CD14-positive monocyte (primary cell): ENCODE measurements at regions not wholly inside any gene's neighbourhood (a gene's known extent, or its start where the extent isn't known, plus 50 kb on each side); places are given as distances from the start of the nearest gene placed in this dataset.

Experiments used
- DNase-seq, 3 donors: peaks; one replicate each; pipeline ENCODE4 v3.0.0-alpha.2; 2011 to 2022
- H2AFZ ChIP-seq: 2 replicates; pipeline ENCODE4 v1.6.0; 2012; ENCODE audit warnings: mild to moderate bottlenecking, low read depth, low read length, inconsistent platforms; ENCODE audit not compliant: insufficient read depth, poor library complexity, severe bottlenecking
- H3K27ac ChIP-seq, 2 donors: 1 replicate in 1 of 2; 2 replicates in 1 of 2; pipeline ENCODE4 v1.5.1; 2012 to 2013; ENCODE audit warnings: low read length in 2 of 2, control low read depth in 1 of 2, inconsistent platforms in 1 of 2, low read depth in 1 of 2, mild to moderate bottlenecking in 1 of 2
- H3K27me3 ChIP-seq, 2 donors: one replicate each; pipeline versions ENCODE4 v1.6.0 to v1.6.1; 2011 to 2013; ENCODE audit warnings: low read length in 2 of 2; ENCODE audit not compliant: control insufficient read depth in 2 of 2, insufficient read depth in 2 of 2
- H3K36me3 ChIP-seq, 2 donors: replicated peaks in 1 of 2; 1 replicate in 1 of 2; 2 replicates in 1 of 2; pipeline versions ENCODE4 v1.5.1 to v1.6.1; 2012 to 2013; ENCODE audit warnings: low read length in 2 of 2, control low read depth in 1 of 2, inconsistent platforms in 1 of 2, mild to moderate bottlenecking in 1 of 2; ENCODE audit not compliant: insufficient read depth in 2 of 2, control insufficient read depth in 1 of 2
- H3K4me1 ChIP-seq, 2 donors: 1 replicate in 1 of 2; 2 replicates in 1 of 2; pipeline versions ENCODE4 v1.5.1 to v1.6.1; 2012 to 2013; ENCODE audit warnings: low read length in 2 of 2, control low read depth in 1 of 2, inconsistent platforms in 1 of 2, mild to moderate bottlenecking in 1 of 2, moderate library complexity in 1 of 2; ENCODE audit not compliant: insufficient read depth in 2 of 2, control insufficient read depth in 1 of 2
- H3K4me2 ChIP-seq: replicated peaks from 2 replicates; pipeline ENCODE3; 2012; ENCODE audit warnings: low read length, moderate library complexity, mild to moderate bottlenecking; ENCODE audit not compliant: poor library complexity, severe bottlenecking; ENCODE audit errors: extremely low read depth
- H3K4me3 ChIP-seq, 3 experiments: fragments of 200-600 bp in 1 of 3; sonication (generic) in 1 of 3; replicated peaks in 1 of 3; 1 replicate in 2 of 3; 2 replicates in 1 of 3; pipeline ENCODE4 v1.5.1; 2011 to 2013; ENCODE audit warnings: low read length in 3 of 3, mild to moderate bottlenecking in 3 of 3, control low read depth in 2 of 3, low read depth in 2 of 3, inconsistent platforms in 1 of 3, moderate library complexity in 1 of 3
- H3K79me2 ChIP-seq: 2 replicates; pipeline ENCODE4 v1.6.0; 2012; ENCODE audit warnings: mild to moderate bottlenecking, control low read depth, inconsistent platforms, low read length, moderate library complexity; ENCODE audit not compliant: insufficient read depth
- H3K9ac ChIP-seq: 2 replicates; pipeline ENCODE4 v1.6.0; 2017; ENCODE audit warnings: low read length, mild to moderate bottlenecking; ENCODE audit not compliant: insufficient read depth, poor library complexity, severe bottlenecking
- H3K9me3 ChIP-seq, 2 donors: replicated peaks in 1 of 2; 1 replicate in 1 of 2; 2 replicates in 1 of 2; pipeline versions ENCODE4 v1.5.1 to v1.6.1; 2012 to 2013; ENCODE audit warnings: low read length in 2 of 2, control low read depth in 1 of 2; ENCODE audit not compliant: control insufficient read depth in 1 of 2, insufficient read depth in 1 of 2
- H4K20me1 ChIP-seq: 2 replicates; pipeline ENCODE4 v1.6.0; 2012; ENCODE audit warnings: mild to moderate bottlenecking, low read length, control low read depth, moderate library complexity; ENCODE audit not compliant: insufficient read depth
- H3K27ac Mint-ChIP-seq, 7 donors: one replicate each; pipeline ENCODE4 v1.8.0; 2020; ENCODE audit warnings: mild to moderate bottlenecking in 7 of 7, mixed read lengths in 7 of 7, moderate library complexity in 6 of 7, inconsistent platforms in 2 of 7
- H3K27me3 Mint-ChIP-seq, 3 donors: one replicate each; pipeline ENCODE4 v1.8.0; 2021 to 2022; ENCODE audit warnings: low read depth in 3 of 3, mild to moderate bottlenecking in 3 of 3, mixed read lengths in 3 of 3, moderate library complexity in 3 of 3, inconsistent platforms in 1 of 3
- H3K36me3 Mint-ChIP-seq, 2 donors: one replicate each; pipeline ENCODE4 v1.8.0; 2020; ENCODE audit warnings: mixed read lengths in 2 of 2, inconsistent platforms in 1 of 2, mild to moderate bottlenecking in 1 of 2
- H3K4me1 Mint-ChIP-seq: one replicate; pipeline ENCODE4 v1.8.0; 2020; ENCODE audit warnings: mild to moderate bottlenecking, mixed read lengths
- H3K4me3 Mint-ChIP-seq, 2 donors: one replicate each; pipeline ENCODE4 v1.8.0; 2020; ENCODE audit warnings: mild to moderate bottlenecking in 2 of 2, mixed read lengths in 2 of 2, moderate library complexity in 1 of 2
- H3K9me3 Mint-ChIP-seq, 7 donors: one replicate each; pipeline ENCODE4 v1.8.0; 2020 to 2022; ENCODE audit warnings: mixed read lengths in 7 of 7, mild to moderate bottlenecking in 6 of 7, moderate library complexity in 6 of 7, inconsistent platforms in 2 of 7
- WGBS: methylation state at CpG from one replicate; pipeline ENCODE4 v1.1.5; 2013; ENCODE audit warnings: missing lambda C conversion rate; ENCODE audit not compliant: insufficient coverage; 5-methylcytosine and 5-hydroxymethylcytosine counted together
- intact Hi-C, 2 donors: fragments of 100-400 bp; cut with micrococcal nuclease; formaldehyde crosslinking; loops; one replicate each; pipeline versions ENCODE4 v1.15.0 to v1.15.1; 2023
- TF ChIP-seq, protein P1 (sequence below): fragments of 200-600 bp; IDR thresholded peaks from one replicate; pipeline ENCODE4 v1.8.0; 2022; ENCODE audit warnings: antibody characterized with exemption, mild to moderate bottlenecking

DNA sequence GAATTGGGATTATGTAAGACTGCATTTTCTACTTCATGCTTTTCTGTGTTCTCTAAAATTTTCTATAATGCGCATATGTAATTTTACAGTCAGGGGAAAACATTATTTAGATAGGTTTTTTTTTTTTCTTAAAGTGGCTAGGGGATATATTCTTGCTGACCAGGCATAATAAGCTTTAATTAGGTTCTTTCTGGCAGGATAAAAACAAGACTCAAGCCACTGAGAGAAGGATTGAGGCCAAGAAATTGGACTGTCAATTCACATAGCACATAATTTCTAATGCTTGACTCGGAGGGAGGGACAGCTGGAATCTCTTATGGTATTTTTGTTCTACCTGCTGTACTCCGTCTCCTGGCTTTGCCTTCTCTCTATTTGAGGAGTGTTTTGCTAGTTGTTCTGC is 119.8 kb upstream of the NPVF start:
- H2AFZ ChIP-seq, result no peak overlapping the region
- Mint-ChIP-seq H3K27ac (no peak overlapping the region), H3K27me3 (peaks cover 4 to 6% (median 5%) of the 10 kb centered on the region in 3 donors), H3K36me3 (no peaks in the 10 kb centered on the region), H3K4me1 (peaks cover 7% of the 10 kb centered on the region), H3K9me3 (peaks cover 0 to 3% (median 1%) of the 10 kb centered on the region in 7 donors), H3K4me3 (no peak overlapping the region)
- intact Hi-C loops, result no loop called here
- H3K4me3 ChIP-seq, result no peak overlapping the region
- no peaks in the 10 kb centered on the region for H3K36me3 ChIP-seq
- H3K9me3 ChIP-seq, result no peaks in the 10 kb centered on the region
- no peak overlapping the region for H3K9ac ChIP-seq
- peaks cover 0 to 3% of the 10 kb centered on the region in 2 donors for H3K4me1 ChIP-seq
- H3K27ac ChIP-seq, result no peak overlapping the region
- TF ChIP-seq, protein P1, sequence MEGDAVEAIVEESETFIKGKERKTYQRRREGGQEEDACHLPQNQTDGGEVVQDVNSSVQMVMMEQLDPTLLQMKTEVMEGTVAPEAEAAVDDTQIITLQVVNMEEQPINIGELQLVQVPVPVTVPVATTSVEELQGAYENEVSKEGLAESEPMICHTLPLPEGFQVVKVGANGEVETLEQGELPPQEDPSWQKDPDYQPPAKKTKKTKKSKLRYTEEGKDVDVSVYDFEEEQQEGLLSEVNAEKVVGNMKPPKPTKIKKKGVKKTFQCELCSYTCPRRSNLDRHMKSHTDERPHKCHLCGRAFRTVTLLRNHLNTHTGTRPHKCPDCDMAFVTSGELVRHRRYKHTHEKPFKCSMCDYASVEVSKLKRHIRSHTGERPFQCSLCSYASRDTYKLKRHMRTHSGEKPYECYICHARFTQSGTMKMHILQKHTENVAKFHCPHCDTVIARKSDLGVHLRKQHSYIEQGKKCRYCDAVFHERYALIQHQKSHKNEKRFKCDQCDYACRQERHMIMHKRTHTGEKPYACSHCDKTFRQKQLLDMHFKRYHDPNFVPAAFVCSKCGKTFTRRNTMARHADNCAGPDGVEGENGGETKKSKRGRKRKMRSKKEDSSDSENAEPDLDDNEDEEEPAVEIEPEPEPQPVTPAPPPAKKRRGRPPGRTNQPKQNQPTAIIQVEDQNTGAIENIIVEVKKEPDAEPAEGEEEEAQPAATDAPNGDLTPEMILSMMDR, result no peak
- no peaks in the 10 kb centered on the region for H3K27me3 ChIP-seq
- no CpG with 5 or more reads among the region's 3 CpGs for WGBS
- H4K20me1 ChIP-seq, result no peaks in the 10 kb centered on the region
- no peaks in the 10 kb centered on the region for H3K79me2 ChIP-seq
- DNase-seq, result no peak
- H3K4me2 ChIP-seq, result no peak overlapping the region

DNA sequence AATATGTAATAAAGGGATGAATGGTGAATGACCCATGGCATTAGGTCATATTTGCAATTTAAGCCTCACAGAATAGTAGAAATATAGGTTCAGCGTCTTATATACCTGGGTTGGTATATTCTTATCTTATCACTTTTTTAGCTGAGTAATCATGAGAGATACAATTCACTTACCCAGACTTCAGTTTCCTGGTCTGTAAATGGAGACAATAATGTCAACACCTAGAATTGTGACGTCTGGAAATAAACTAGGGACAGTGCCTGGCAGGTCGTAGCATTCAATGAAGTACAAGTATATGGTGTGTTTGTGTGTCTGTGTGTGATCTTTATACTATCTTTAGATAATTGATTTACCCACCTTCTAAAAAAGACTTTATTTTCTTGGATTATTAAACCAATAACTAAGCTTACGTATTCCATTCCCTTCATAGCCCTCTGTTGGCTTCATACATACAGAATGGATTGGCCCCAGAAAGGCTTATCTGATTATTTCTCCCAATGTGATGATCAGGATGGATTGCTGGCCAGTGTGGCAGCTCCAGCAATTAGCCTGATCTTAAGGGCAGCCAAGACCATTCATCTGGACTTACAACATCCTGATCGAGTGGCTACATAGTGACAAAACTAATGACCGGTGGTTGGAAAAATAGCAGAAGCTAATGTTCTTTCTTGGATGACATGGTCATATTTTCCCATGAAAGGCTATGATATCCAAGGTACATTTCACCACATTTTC is 121.2 kb upstream of the NPVF start:
- no peak overlapping the region for H3K9ac ChIP-seq
- TF ChIP-seq, protein P1, result no peak
- no peaks in the 10 kb centered on the region for H3K79me2 ChIP-seq
- H3K27me3 ChIP-seq, result no peaks in the 10 kb centered on the region
- H3K36me3 Mint-ChIP-seq, result no peaks in the 10 kb centered on the region
- H3K4me1 ChIP-seq, result peaks cover 0 to 3% of the 10 kb centered on the region in 2 donors
- H3K9me3 ChIP-seq, result no peaks in the 10 kb centered on the region
- no peak overlapping the region for H3K4me2 ChIP-seq
- no peaks in the 10 kb centered on the region for H4K20me1 ChIP-seq
- H3K36me3 ChIP-seq, result no peaks in the 10 kb centered on the region
- no peak overlapping the region for H3K4me3 ChIP-seq
- no peak for DNase-seq
- intact Hi-C loops, result no loop called here
- H2AFZ ChIP-seq, result no peak overlapping the region
- H3K27ac Mint-ChIP-seq, result no peak overlapping the region
- peaks cover 0 to 3% (median 1%) of the 10 kb centered on the region in 7 donors for H3K9me3 Mint-ChIP-seq
- H3K27ac ChIP-seq, result no peak overlapping the region
- H3K4me1 Mint-ChIP-seq, result peaks cover 7% of the 10 kb centered on the region
- WGBS, result no CpG with 5 or more reads among the region's 6 CpGs
- H3K27me3 Mint-ChIP-seq, result peaks cover 1 to 3% (median 2%) of the 10 kb centered on the region in 3 donors
- no peak overlapping the region for H3K4me3 Mint-ChIP-seq
